Panc1 (cell line): ENCODE measurements at regions not wholly inside any gene's neighbourhood (a gene's known extent, or its start where the extent isn't known, plus 50 kb on each side); places are given as distances from the start of the nearest gene placed in this dataset.

Experiments used
- ATAC-seq: fragments of 200-7000 bp; cut with Tn5 transposase; 2 replicates; pipeline ENCODE4 v1.9.1; 2020; ENCODE audit warnings: mild to moderate bottlenecking, moderate library complexity
- BruUV-seq: library from RNA; stranded (reverse); fragments of 400-500 nt; replicated peaks from 2 replicates; lab custom pipeline; 2021; lab: Mats Ljungman, UMichigan
- CTCF ChIA-PET: fragments of 300-600 bp; sonication (Branson Sonifier 250); formaldehyde crosslinking; loops from one replicate; lab custom pipeline; 2022; ENCODE audit warnings: antibody characterized with exemption; lab: Charles Lee
- POLR2A ChIA-PET: fragments of 300-600 bp; sonication (Branson Sonifier 250); formaldehyde crosslinking; loops from one replicate; lab custom pipeline; 2022; ENCODE audit warnings: antibody characterized with exemption; lab: Charles Lee
- DNase-seq: peaks from one replicate; pipeline ENCODE4 v3.0.0-alpha.2; 2010; ENCODE audit warnings: low read depth, low spot score
- H3K27ac ChIP-seq: 2 replicates; pipeline ENCODE4 v1.5.1; 2011; ENCODE audit warnings: mild to moderate bottlenecking, low read length, inconsistent platforms
- H3K27me3 ChIP-seq: fragments of 200-500 bp; sonication (Bioruptor generic); 2 replicates; pipeline ENCODE4 v1.6.0; 2014; ENCODE audit warnings: low read length, inconsistent platforms; ENCODE audit not compliant: control insufficient read depth, insufficient read depth
- H3K36me3 ChIP-seq: fragments of 200-500 bp; sonication (Bioruptor generic); 2 replicates; pipeline ENCODE4 v1.5.1; 2014; ENCODE audit warnings: inconsistent platforms, mild to moderate bottlenecking, low read length, moderate library complexity; ENCODE audit not compliant: control insufficient read depth, insufficient read depth
- H3K4me1 ChIP-seq: 2 replicates; pipeline ENCODE4 v1.5.1; 2011; ENCODE audit warnings: inconsistent platforms, mild to moderate bottlenecking, low read length, moderate library complexity; ENCODE audit not compliant: control insufficient read depth, insufficient read depth
- H3K4me3 ChIP-seq, 2 experiments: 2 replicates each; pipeline ENCODE4 v1.5.1; 2011 to 2012; ENCODE audit warnings: low read depth in 2 of 2, low read length in 2 of 2, mild to moderate bottlenecking in 2 of 2, inconsistent platforms in 1 of 2, moderate library complexity in 1 of 2
- H3K9me3 ChIP-seq: fragments of 200-500 bp; sonication (Bioruptor generic); 2 replicates; pipeline ENCODE4 v1.5.1; 2014; ENCODE audit warnings: low read depth, mild to moderate bottlenecking, inconsistent platforms, low read length, moderate library complexity; ENCODE audit not compliant: control insufficient read depth, insufficient read depth
- POLR2AphosphoS5 ChIP-seq: IDR thresholded peaks from 2 replicates; pipeline ENCODE4 v1.6.1; 2012; ENCODE audit warnings: mild to moderate bottlenecking, low read depth, low read length, moderate library complexity
- SIN3A ChIP-seq: IDR thresholded peaks from 2 replicates; pipeline ENCODE4 v1.6.1; 2012; ENCODE audit warnings: low read depth, mild to moderate bottlenecking, low read length, moderate library complexity, borderline replicate concordance; ENCODE audit not compliant: insufficient read depth
- TCF7L2 ChIP-seq: IDR thresholded peaks from 2 replicates; pipeline ENCODE4 v1.6.1; 2011; ENCODE audit warnings: mild to moderate bottlenecking, low read depth, low read length, inconsistent platforms
- in situ Hi-C: cut with HindIII; loops from 2 replicates; pipeline ENCODE4 v1.10.0; 2016; ENCODE audit warnings: low sequenced_read_pairs, low pct_unique_long_range_greater_than_20kb
- intact Hi-C: fragments of 100-400 bp; cut with micrococcal nuclease; formaldehyde crosslinking; loops from one replicate; pipeline ENCODE4 v1.10.0; 2022; ENCODE audit not compliant: unreplicated experiment
- TF ChIP-seq, protein P1 (sequence below): fragments of 450-650 bp; IDR thresholded peaks from 2 replicates; pipeline ENCODE4 v1.5.1; 2017; ENCODE audit warnings: mild to moderate bottlenecking
- TF ChIP-seq, protein P2 (sequence below), 2 experiments: IDR thresholded peaks; 2 replicates each; pipeline ENCODE4 v1.6.1; 2011 to 2012; ENCODE audit warnings: low read depth in 2 of 2, control low read depth in 1 of 2, low read length in 1 of 2, mild to moderate bottlenecking in 1 of 2, moderate library complexity in 1 of 2; ENCODE audit not compliant: insufficient read depth in 1 of 2

DNA sequence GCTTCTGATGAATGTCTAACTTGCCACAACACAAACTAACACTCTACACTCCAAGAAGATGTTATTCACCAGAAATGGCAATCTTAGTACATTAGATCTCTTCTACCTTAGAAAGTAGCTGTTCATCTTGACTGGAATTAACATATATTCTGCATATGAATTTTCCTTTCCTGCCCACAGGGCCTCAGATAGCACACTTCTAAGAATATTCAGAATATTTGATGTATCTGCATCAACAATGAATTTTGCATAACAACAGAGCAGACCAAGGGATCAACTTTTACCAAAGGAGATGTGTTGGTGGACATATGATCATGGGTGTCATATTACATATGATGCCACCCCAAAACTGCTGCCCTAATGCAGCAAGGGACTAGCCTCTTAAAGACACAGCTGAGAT, 960.8 kb upstream of the GHITM start:
- ChIA-PET POLR2A (no interaction called here), CTCF (no interaction called here)
- Histone ChIP-seq H3K4me1 (no peaks in the 10 kb centered on the region), H3K27ac (no peak overlapping the region), H3K4me3 (no peak overlapping the region), H3K36me3 (no peaks in the 10 kb centered on the region), H3K27me3 (no peaks in the 10 kb centered on the region), H3K9me3 (no peaks in the 10 kb centered on the region)
- no peak for DNase-seq
- intact Hi-C loops (no loop called here), in situ Hi-C loops (no loop called here)
- no TSS peak for BruUV-seq
- TF ChIP-seq TCF7L2: no peak
- no peak for ATAC-seq

DNA sequence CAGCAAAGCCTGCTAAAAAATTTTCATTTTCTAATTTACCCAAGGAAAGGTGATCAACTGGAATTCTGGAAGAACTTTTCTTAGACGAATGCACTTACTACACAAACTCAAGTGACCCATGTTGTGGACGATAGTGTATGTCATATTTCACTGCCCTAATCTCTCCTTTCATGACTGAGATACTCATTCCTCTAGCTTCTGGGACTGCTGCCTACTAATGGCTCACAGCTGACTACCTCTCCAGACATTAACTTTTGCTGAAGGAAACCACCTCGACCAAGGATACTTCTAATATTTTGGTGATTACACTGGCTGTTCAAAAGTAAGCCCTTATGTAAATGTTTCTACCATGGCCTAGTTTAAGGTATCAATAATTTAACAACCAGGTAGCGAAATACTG, 959.9 kb upstream of the GHITM start:
- no peaks in the 10 kb centered on the region for H3K27me3 ChIP-seq
- ChIA-PET CTCF (no interaction called here), POLR2A (no interaction called here)
- in situ Hi-C loops: no loop called here
- H3K9me3 ChIP-seq: no peaks in the 10 kb centered on the region
- no TSS peak for BruUV-seq
- DNase-seq (no peak), ATAC-seq (no peak)
- no peak overlapping the region for H3K4me3 ChIP-seq
- H3K36me3 ChIP-seq: no peaks in the 10 kb centered on the region
- TF ChIP-seq, protein P1, sequence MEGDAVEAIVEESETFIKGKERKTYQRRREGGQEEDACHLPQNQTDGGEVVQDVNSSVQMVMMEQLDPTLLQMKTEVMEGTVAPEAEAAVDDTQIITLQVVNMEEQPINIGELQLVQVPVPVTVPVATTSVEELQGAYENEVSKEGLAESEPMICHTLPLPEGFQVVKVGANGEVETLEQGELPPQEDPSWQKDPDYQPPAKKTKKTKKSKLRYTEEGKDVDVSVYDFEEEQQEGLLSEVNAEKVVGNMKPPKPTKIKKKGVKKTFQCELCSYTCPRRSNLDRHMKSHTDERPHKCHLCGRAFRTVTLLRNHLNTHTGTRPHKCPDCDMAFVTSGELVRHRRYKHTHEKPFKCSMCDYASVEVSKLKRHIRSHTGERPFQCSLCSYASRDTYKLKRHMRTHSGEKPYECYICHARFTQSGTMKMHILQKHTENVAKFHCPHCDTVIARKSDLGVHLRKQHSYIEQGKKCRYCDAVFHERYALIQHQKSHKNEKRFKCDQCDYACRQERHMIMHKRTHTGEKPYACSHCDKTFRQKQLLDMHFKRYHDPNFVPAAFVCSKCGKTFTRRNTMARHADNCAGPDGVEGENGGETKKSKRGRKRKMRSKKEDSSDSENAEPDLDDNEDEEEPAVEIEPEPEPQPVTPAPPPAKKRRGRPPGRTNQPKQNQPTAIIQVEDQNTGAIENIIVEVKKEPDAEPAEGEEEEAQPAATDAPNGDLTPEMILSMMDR: no peak
- TF ChIP-seq TCF7L2 (no peak), SIN3A (no peak), POLR2AphosphoS5 (no peak)
- TF ChIP-seq, protein P2, sequence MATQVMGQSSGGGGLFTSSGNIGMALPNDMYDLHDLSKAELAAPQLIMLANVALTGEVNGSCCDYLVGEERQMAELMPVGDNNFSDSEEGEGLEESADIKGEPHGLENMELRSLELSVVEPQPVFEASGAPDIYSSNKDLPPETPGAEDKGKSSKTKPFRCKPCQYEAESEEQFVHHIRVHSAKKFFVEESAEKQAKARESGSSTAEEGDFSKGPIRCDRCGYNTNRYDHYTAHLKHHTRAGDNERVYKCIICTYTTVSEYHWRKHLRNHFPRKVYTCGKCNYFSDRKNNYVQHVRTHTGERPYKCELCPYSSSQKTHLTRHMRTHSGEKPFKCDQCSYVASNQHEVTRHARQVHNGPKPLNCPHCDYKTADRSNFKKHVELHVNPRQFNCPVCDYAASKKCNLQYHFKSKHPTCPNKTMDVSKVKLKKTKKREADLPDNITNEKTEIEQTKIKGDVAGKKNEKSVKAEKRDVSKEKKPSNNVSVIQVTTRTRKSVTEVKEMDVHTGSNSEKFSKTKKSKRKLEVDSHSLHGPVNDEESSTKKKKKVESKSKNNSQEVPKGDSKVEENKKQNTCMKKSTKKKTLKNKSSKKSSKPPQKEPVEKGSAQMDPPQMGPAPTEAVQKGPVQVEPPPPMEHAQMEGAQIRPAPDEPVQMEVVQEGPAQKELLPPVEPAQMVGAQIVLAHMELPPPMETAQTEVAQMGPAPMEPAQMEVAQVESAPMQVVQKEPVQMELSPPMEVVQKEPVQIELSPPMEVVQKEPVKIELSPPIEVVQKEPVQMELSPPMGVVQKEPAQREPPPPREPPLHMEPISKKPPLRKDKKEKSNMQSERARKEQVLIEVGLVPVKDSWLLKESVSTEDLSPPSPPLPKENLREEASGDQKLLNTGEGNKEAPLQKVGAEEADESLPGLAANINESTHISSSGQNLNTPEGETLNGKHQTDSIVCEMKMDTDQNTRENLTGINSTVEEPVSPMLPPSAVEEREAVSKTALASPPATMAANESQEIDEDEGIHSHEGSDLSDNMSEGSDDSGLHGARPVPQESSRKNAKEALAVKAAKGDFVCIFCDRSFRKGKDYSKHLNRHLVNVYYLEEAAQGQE (IDR thresholded peaks at IDR 0.05; ENCODE audit: insufficient read depth in 1 of 2, low read depth in 2 of 2, low read length in 1 of 2): no peak
- no peak overlapping the region for H3K27ac ChIP-seq
- intact Hi-C loops: no loop called here
- no peaks in the 10 kb centered on the region for H3K4me1 ChIP-seq

DNA sequence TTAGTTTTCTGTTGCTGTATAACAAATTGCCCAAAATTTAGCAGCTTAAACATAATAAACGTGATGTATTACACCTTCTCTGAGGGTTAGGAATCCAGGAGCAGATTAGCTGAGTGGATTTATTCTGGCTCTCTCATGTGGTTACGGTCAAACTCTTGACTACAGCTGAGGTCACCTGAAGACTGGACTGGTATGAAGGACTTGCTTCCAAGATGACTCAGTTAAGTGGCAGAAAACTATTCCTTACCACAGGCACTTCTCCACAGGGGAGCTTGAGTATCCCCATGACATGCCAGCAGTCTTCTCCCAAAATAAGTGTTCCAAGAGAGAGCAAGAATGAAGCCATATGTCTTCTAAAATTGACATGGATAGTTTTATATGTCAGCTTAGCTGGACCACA, 957.2 kb upstream of the GHITM start:
- no peaks in the 10 kb centered on the region for H3K4me1 ChIP-seq
- in situ Hi-C loops: no loop called here
- 0 out of 2 replicates have a peak, but pooled peaks cover 3% of the 10 kb centered on the region for H3K9me3 ChIP-seq
- ChIA-PET CTCF (no interaction called here), POLR2A (no interaction called here)
- TF ChIP-seq, protein P2 (IDR thresholded peaks at IDR 0.05; ENCODE audit: insufficient read depth in 1 of 2, low read depth in 2 of 2, low read length in 1 of 2): no peak
- TF ChIP-seq, protein P1: no peak
- TF ChIP-seq POLR2AphosphoS5 (no peak), SIN3A (no peak), TCF7L2 (no peak)
- H3K4me3 ChIP-seq: no peak overlapping the region
- no TSS peak for BruUV-seq
- H3K36me3 ChIP-seq: no peaks in the 10 kb centered on the region
- H3K27ac ChIP-seq: no peak overlapping the region
- H3K27me3 ChIP-seq: no peaks in the 10 kb centered on the region
- DNase-seq: no peak
- ATAC-seq: no peak
- intact Hi-C loops: no loop called here
